Spinal cord (tissue), 9 donors: ENCODE measurements at regions not wholly inside any gene's neighbourhood (a gene's known extent, or its start where the extent isn't known, plus 50 kb on each side); places are given as distances from the start of the nearest gene placed in this dataset.
"Not testable (repeated sequence)": the region's sequence is repeated elsewhere in the genome, so short reads cannot be mapped to it uniquely, and the experiment has no call there.

Experiments
- DNase-seq, 6 donors: peaks; one replicate each; pipeline versions ENCODE4 v3.0.0 to v3.0.0-alpha.2; 2013 to 2015; ENCODE audit warnings: low spot score in 6 of 6, low read depth in 4 of 6
- H3K27ac ChIP-seq: one replicate; pipeline ENCODE4 v1.5.1; 2013; ENCODE audit warnings: low read depth, low read length, control low read depth
- H3K27me3 ChIP-seq: one replicate; pipeline ENCODE4 v1.6.1; 2013; ENCODE audit warnings: low read length; ENCODE audit not compliant: control insufficient read depth, insufficient read depth
- H3K36me3 ChIP-seq: one replicate; pipeline ENCODE4 v1.6.1; 2013; ENCODE audit warnings: low read length; ENCODE audit not compliant: control insufficient read depth, insufficient read depth
- H3K4me1 ChIP-seq: one replicate; pipeline ENCODE4 v1.6.1; 2013; ENCODE audit warnings: low read length; ENCODE audit not compliant: control insufficient read depth, insufficient read depth
- H3K4me3 ChIP-seq: one replicate; pipeline ENCODE4 v1.5.1; 2013; ENCODE audit warnings: low read depth, low read length, control low read depth
- H3K9me3 ChIP-seq: one replicate; pipeline ENCODE4 v1.6.1; 2013; ENCODE audit warnings: low read length; ENCODE audit not compliant: control insufficient read depth, insufficient read depth
- WGBS: methylation state at CpG from one replicate; pipeline ENCODE4 v1.1.5; 2013; ENCODE audit warnings: missing lambda C conversion rate; ENCODE audit not compliant: insufficient coverage; 5-methylcytosine and 5-hydroxymethylcytosine counted together
- donor health status: healthy.

DNA sequence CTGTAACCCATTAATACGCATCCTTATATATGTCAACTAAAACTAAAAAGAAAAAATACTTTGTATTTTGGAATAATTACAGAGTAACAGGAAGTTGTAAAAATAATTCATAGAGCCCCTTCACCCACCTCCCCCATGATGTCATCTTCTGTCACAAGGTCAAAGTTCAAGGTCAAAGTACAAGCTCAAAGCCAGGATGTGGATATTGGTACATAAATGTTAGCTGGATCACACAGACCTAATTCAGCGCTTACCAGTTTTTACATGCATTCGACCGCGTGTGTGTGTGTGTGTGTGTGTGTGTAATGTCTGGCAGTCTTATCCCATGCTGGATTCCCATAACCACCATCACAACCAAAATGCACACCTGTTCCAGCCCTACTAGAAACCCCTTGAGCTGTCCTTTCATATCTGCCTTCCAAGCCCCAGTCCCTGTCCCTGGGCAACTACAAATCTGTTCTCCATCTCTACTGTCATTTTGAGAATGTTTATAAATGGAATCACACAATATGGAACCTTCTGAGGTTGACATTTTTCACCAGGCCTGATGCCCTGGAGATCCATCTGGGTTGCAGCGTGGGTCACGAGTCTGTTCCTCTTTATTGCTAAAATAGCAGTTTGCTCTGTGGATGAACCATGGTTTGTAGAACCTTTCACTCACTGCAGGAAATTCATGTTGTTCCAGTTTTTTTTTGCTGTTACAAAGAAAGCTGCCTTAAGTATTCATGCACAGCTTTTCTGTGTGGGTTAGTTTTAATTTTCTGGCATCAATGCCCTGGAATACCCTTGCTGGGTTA, 153.6 kb upstream of the PITRM1 start:
- H3K4me1 ChIP-seq, result peaks cover 22% of the 10 kb centered on the region
- H3K27ac ChIP-seq, result no peak overlapping the region
- 65% methylated on average over 2 of the region's 7 CpGs for WGBS
- no peaks in the 10 kb centered on the region for H3K9me3 ChIP-seq
- H3K27me3 ChIP-seq, result no peaks in the 10 kb centered on the region
- DNase-seq, result no peak
- no peak overlapping the region for H3K4me3 ChIP-seq
- H3K36me3 ChIP-seq, result no peaks in the 10 kb centered on the region

DNA sequence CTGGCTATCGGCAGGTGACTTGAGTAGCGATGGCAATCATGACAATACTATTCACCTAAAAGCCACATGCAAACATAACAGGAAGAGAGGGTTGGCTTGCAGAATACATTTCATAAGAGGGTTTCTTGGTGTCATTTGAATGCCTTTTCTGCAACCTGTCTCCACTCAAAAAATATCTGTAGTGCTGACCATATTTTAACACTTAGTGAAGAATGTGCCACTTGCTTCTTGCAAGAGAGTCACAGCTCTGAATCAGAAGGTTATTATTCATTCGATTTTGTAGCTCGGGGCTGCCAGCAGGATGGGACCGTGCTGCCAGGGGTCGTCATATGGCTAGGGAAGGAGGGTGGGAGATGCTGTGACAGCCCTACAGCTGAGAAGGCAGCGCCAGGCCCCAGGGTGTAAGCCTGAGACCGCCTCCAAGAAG, 152.0 kb upstream of the PITRM1 start:
- Histone ChIP-seq H3K36me3 (no peaks in the 10 kb centered on the region), H3K9me3 (no peaks in the 10 kb centered on the region), H3K27me3 (no peaks in the 10 kb centered on the region), H3K4me3 (no peak overlapping the region), H3K27ac (no peak overlapping the region), H3K4me1 (peaks cover 16% of the 10 kb centered on the region)
- peak in 1 of 6 donors; percentile 84 for DNase-seq
- 64% methylated on average over 6 of the region's 8 CpGs for WGBS

- no peaks in the 10 kb centered on the region for H3K27me3 ChIP-seq
- DNase-seq, result peak in 2 of 6 donors; percentile 74 to 93
- WGBS, result 50% methylated on average over 7 of the region's 11 CpGs
- H3K36me3 ChIP-seq, result no peaks in the 10 kb centered on the region
- no peak overlapping the region for H3K27ac ChIP-seq
- peaks cover 16% of the 10 kb centered on the region for H3K4me1 ChIP-seq
- H3K9me3 ChIP-seq, result no peaks in the 10 kb centered on the region
- no peak overlapping the region for H3K4me3 ChIP-seq
These were observed 151.4 kb upstream of the PITRM1 start for GRCh38 chr10:3323865-3324498.

- Histone ChIP-seq H3K9me3 (no peaks in the 10 kb centered on the region), H3K4me3 (no peak overlapping the region), H3K4me1 (peaks cover 16% of the 10 kb centered on the region), H3K27ac (no peak overlapping the region), H3K27me3 (no peaks in the 10 kb centered on the region), H3K36me3 (no peaks in the 10 kb centered on the region)
- WGBS, result 93% methylated on average over 9 of the region's 9 CpGs
- DNase-seq, result no peak
These were observed 148.5 kb upstream of the PITRM1 start for GRCh38 chr10:3321123-3321522.

GRCh38 chr10:3319811-3320226, 147.2 kb upstream of the PITRM1 start:
- peaks cover 12% of the 10 kb centered on the region for H3K4me1 ChIP-seq
- no peaks in the 10 kb centered on the region for H3K9me3 ChIP-seq
- no peaks in the 10 kb centered on the region for H3K36me3 ChIP-seq
- H3K27ac ChIP-seq, result no peak overlapping the region
- no peaks in the 10 kb centered on the region for H3K27me3 ChIP-seq
- H3K4me3 ChIP-seq, result no peak overlapping the region
- no peak for DNase-seq
- 94% methylated on average over 24 of the region's 25 CpGs for WGBS

DNA sequence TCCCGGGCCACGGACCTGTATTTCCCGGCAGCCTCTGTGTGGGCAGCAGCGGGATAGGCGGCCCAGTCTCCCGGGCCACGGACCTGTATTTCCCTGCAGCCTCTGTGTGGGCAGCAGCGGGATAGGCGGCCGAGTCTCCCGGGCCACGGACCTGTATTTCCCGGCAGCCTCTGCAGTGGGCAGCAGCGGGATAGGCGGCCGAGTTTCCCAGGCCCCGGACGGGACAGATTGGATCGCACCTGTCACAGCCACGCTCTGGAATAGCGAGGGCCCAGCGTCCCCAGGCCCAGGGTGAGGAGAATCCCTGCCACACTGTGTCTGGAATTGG, 145.9 kb upstream of the PITRM1 start:
- not testable (repeated sequence) for H3K27ac ChIP-seq, H3K27me3 ChIP-seq, H3K36me3 ChIP-seq, H3K4me3 ChIP-seq, H3K9me3 ChIP-seq, DNase-seq, H3K4me1 ChIP-seq
- 100% methylated on average over 14 of the region's 22 CpGs for WGBS

GRCh38 chr10:3317553-3318479, 145.2 kb upstream of the PITRM1 start:
- H3K4me1 ChIP-seq, H3K27me3 ChIP-seq, H3K9me3 ChIP-seq, H3K4me3 ChIP-seq, H3K27ac ChIP-seq, H3K36me3 ChIP-seq, DNase-seq: not testable (repeated sequence)
- WGBS, result 97% methylated on average over 34 of the region's 61 CpGs

DNA sequence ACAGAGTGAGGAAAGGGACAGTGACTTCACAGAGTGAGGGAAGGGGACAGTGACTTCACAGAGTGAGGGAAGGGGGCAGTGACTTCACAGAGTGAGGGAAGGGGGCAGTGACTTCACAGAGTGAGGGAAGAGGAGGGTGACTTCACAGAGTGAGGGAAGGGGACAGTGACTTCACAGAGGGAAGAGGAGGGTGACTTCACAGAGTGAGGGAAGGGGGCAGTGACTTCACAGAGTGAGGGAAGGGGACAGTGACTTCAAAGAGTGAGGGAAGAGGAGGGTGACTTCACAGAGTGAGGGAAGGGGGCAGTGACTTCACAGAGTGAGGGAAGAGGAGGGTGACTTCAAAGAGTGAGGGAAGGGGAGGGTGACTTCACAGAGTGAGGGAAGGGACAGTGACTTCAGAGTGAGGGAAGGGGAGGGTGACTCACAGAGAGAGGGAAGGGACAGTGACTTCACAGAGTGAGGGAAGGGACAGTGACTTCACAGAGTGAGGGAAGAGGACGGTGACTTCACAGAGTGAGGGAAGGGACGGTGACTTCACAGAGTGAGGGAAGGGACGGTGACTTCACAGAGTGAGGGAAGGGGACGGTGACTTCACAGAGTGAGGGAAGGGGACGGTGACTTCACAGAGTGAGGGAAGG, 142.0 kb upstream of the PITRM1 start:
- not testable (repeated sequence) for DNase-seq, H3K27me3 ChIP-seq, H3K27ac ChIP-seq, H3K4me1 ChIP-seq, H3K4me3 ChIP-seq, H3K9me3 ChIP-seq, H3K36me3 ChIP-seq
- 67% methylated on average over 1 of the region's 5 CpGs for WGBS

GRCh38 chr10:3313784-3314444, 141.3 kb upstream of the PITRM1 start:
- 83% methylated on average over 2 of the region's 2 CpGs for WGBS
- H3K36me3 ChIP-seq, H3K27ac ChIP-seq, H3K4me1 ChIP-seq, H3K27me3 ChIP-seq, H3K9me3 ChIP-seq, DNase-seq, H3K4me3 ChIP-seq: not testable (repeated sequence)
